IMR-90 (cell line): ENCODE measurements at regions not wholly inside any gene's neighbourhood (a gene's known extent, or its start where the extent isn't known, plus 50 kb on each side); places are given as distances from the start of the nearest gene placed in this dataset.

ENCODE experiments used
- ATAC-seq: fragments of 200-7000 bp; cut with Tn5 transposase; 2 replicates; pipeline ENCODE4 v1.9.1; 2020; ENCODE audit warnings: low read depth, mild to moderate bottlenecking, moderate library complexity
- BruUV-seq: library from RNA; stranded (reverse); fragments of 400-500 nt; replicated peaks from 2 replicates; lab custom pipeline; 2021; lab: Mats Ljungman, UMichigan
- CTCF ChIA-PET: fragments of 300-600 bp; formaldehyde crosslinking; extraction: SDS; loops from one replicate; lab custom pipeline; 2021; ENCODE audit warnings: antibody characterized with exemption; lab: Yijun Ruan, JAX
- POLR2A ChIA-PET: fragments of 300-600 bp; sonication (Branson Sonifier 250); formaldehyde crosslinking; loops from one replicate; lab custom pipeline; 2022; ENCODE audit warnings: antibody characterized with exemption; ENCODE audit not compliant: unreplicated experiment; lab: Charles Lee
- DNase-seq: peaks from one replicate; pipeline ENCODE4 v3.0.0; 2013
- H2AFZ ChIP-seq: replicated peaks from 2 replicates; pipeline ENCODE3; 2013; ENCODE audit warnings: low read length, mild to moderate bottlenecking; ENCODE audit not compliant: poor library complexity
- H2AK5ac ChIP-seq: 2 replicates; pipeline ENCODE4 v1.6.1; 2013; ENCODE audit warnings: low read depth, low read length, inconsistent platforms
- H2AK9ac ChIP-seq: replicated peaks from 2 replicates; pipeline ENCODE3; 2013; ENCODE audit warnings: mild to moderate bottlenecking, low read depth, low read length, moderate library complexity; ENCODE audit not compliant: poor library complexity
- H2BK120ac ChIP-seq: 2 replicates; pipeline ENCODE4 v1.6.1; 2013; ENCODE audit warnings: low read depth, low read length, inconsistent platforms
- H2BK15ac ChIP-seq: 3 replicates; pipeline ENCODE4 v1.6.1; 2013; ENCODE audit warnings: low read depth, low read length, inconsistent platforms
- H2BK20ac ChIP-seq: 2 replicates; pipeline ENCODE4 v1.6.1; 2013; ENCODE audit warnings: low read depth, mild to moderate bottlenecking, inconsistent platforms, low read length, moderate library complexity
- H2BK5ac ChIP-seq: 2 replicates; pipeline ENCODE4 v1.6.1; 2013; ENCODE audit warnings: mild to moderate bottlenecking, low read depth, low read length, inconsistent platforms; ENCODE audit not compliant: poor library complexity, severe bottlenecking
- H3K14ac ChIP-seq: replicated peaks from 2 replicates; pipeline ENCODE4 v1.6.1; 2013; ENCODE audit warnings: low read depth, low read length, inconsistent platforms
- H3K18ac ChIP-seq: 2 replicates; pipeline ENCODE4 v1.6.1; 2013; ENCODE audit warnings: low read depth, low read length, control low read depth
- H3K23ac ChIP-seq: 2 replicates; pipeline ENCODE4 v1.6.1; 2013; ENCODE audit warnings: low read depth, low read length, inconsistent platforms
- H3K27ac ChIP-seq: 2 replicates; pipeline ENCODE4 v1.5.1; 2013; ENCODE audit warnings: mild to moderate bottlenecking, control low read depth, low read length; ENCODE audit not compliant: insufficient read depth
- H3K27me3 ChIP-seq: 2 replicates; pipeline ENCODE4 v1.6.1; 2013; ENCODE audit warnings: low read length; ENCODE audit not compliant: control insufficient read depth, insufficient read depth
- H3K36me3 ChIP-seq: 2 replicates; pipeline ENCODE4 v1.6.1; 2013; ENCODE audit warnings: low read length, mixed read lengths; ENCODE audit not compliant: control insufficient read depth, insufficient read depth
- H3K4ac ChIP-seq: 2 replicates; pipeline ENCODE4 v1.6.1; 2013; ENCODE audit warnings: low read depth, low read length, inconsistent platforms
- H3K4me1 ChIP-seq: 2 replicates; pipeline ENCODE4 v1.6.1; 2013; ENCODE audit warnings: low read length, mixed read lengths; ENCODE audit not compliant: control insufficient read depth, insufficient read depth
- H3K4me2 ChIP-seq: 2 replicates; pipeline ENCODE4 v1.6.1; 2013; ENCODE audit warnings: low read depth, mild to moderate bottlenecking, control low read depth, low read length, moderate library complexity
- H3K4me3 ChIP-seq: 2 replicates; pipeline ENCODE4 v1.5.1; 2013; ENCODE audit warnings: low read depth, mild to moderate bottlenecking, control low read depth, low read length, moderate library complexity; ENCODE audit not compliant: insufficient read depth
- H3K56ac ChIP-seq: 2 replicates; pipeline ENCODE4 v1.6.1; 2013; ENCODE audit warnings: low read length, inconsistent platforms; ENCODE audit not compliant: insufficient read depth; ENCODE audit errors: extremely low read depth
- H3K79me1 ChIP-seq, 2 experiments: 2 replicates each; pipeline ENCODE4 v1.6.1; 2013; ENCODE audit warnings: low read length in 2 of 2, inconsistent platforms in 1 of 2, low read depth in 1 of 2
- H3K9ac ChIP-seq: 2 replicates; pipeline ENCODE4 v1.6.1; 2013; ENCODE audit warnings: low read depth, low read length, control low read depth
- H3K9me1 ChIP-seq: 2 replicates; pipeline ENCODE4 v1.6.1; 2013; ENCODE audit warnings: low read length, inconsistent platforms; ENCODE audit not compliant: insufficient read depth
- H3K9me3 ChIP-seq: 2 replicates; pipeline ENCODE4 v1.6.1; 2013; ENCODE audit warnings: low read length; ENCODE audit not compliant: control insufficient read depth, insufficient read depth
- H4K20me1 ChIP-seq: 2 replicates; pipeline ENCODE4 v1.6.1; 2013; ENCODE audit warnings: low read length, inconsistent platforms; ENCODE audit not compliant: insufficient read depth
- H4K5ac ChIP-seq: 2 replicates; pipeline ENCODE4 v1.6.1; 2013; ENCODE audit warnings: mild to moderate bottlenecking, low read depth, low read length, control low read depth
- H4K8ac ChIP-seq, 2 experiments: 2 replicates each; pipeline ENCODE4 v1.6.1; 2013; ENCODE audit warnings: low read depth in 2 of 2, low read length in 2 of 2, control low read depth in 1 of 2, inconsistent platforms in 1 of 2
- H4K91ac ChIP-seq: 2 replicates; pipeline ENCODE4 v1.6.1; 2013; ENCODE audit warnings: low read depth, low read length, inconsistent platforms; ENCODE audit not compliant: insufficient read depth
- BHLHE40 ChIP-seq: fragments of 150-350 bp; IDR thresholded peaks from 2 replicates; pipeline ENCODE4 v1.6.1; 2016; ENCODE audit warnings: mild to moderate bottlenecking, low read depth, low read length
- CEBPB ChIP-seq: IDR thresholded peaks from 2 replicates; pipeline ENCODE4 v1.6.1; 2012; ENCODE audit warnings: low read depth, low read length, improper control_type of control experiment
- CHD1 ChIP-seq: IDR thresholded peaks from 2 replicates; pipeline ENCODE4 v1.6.1; 2012; ENCODE audit warnings: low read depth, low read length, improper control_type of control experiment
- FOS ChIP-seq: fragments of 150-350 bp; IDR thresholded peaks from 2 replicates; pipeline ENCODE4 v1.6.1; 2016; ENCODE audit warnings: low read depth, low read length
- MAFK ChIP-seq: IDR thresholded peaks from 2 replicates; pipeline ENCODE4 v1.6.1; 2012; ENCODE audit warnings: low read depth, low read length, improper control_type of control experiment
- MAZ ChIP-seq: IDR thresholded peaks from 2 replicates; pipeline ENCODE4 v1.6.1; 2012; ENCODE audit warnings: low read depth, mild to moderate bottlenecking, low read length, improper control_type of control experiment, moderate library complexity, borderline replicate concordance
- NFE2L2 ChIP-seq: fragments of 150-350 bp; IDR thresholded peaks from 2 replicates; pipeline ENCODE4 v1.6.1; 2016; ENCODE audit warnings: low read depth, mild to moderate bottlenecking, low read length
- POLR2A ChIP-seq: IDR thresholded peaks from 2 replicates; pipeline ENCODE4 v1.6.1; 2012; ENCODE audit warnings: mild to moderate bottlenecking, low read depth, low read length
- RAD21 ChIP-seq: IDR thresholded peaks from 2 replicates; pipeline ENCODE4 v1.6.1; 2012; ENCODE audit warnings: low read length, improper control_type of control experiment
- RCOR1 ChIP-seq: IDR thresholded peaks from 2 replicates; pipeline ENCODE4 v1.6.1; 2012; ENCODE audit warnings: mild to moderate bottlenecking, low read length, improper control_type of control experiment; ENCODE audit not compliant: insufficient replicate concordance
- RFX5 ChIP-seq: IDR thresholded peaks from 2 replicates; pipeline ENCODE4 v1.8.0; 2012; ENCODE audit warnings: low read depth, mild to moderate bottlenecking, low read length, moderate library complexity
- SMC3 ChIP-seq: fragments of 150-350 bp; IDR thresholded peaks from 2 replicates; pipeline ENCODE4 v1.6.1; 2016; ENCODE audit warnings: low read depth, mild to moderate bottlenecking, antibody characterized with exemption, low read length, moderate library complexity
- WGBS, 2 experiments: methylation state at CpG; one replicate each; pipeline versions ENCODE4 v1.1.5 to v1.1.7; 2013; ENCODE audit warnings: missing lambda C conversion rate in 2 of 2; ENCODE audit not compliant: insufficient read length in 1 of 2; ENCODE audit errors: extremely low coverage in 2 of 2; 5-methylcytosine and 5-hydroxymethylcytosine counted together
- dilution Hi-C: fragments of 300-500 bp; cut with HindIII; formaldehyde crosslinking; loops from one replicate; pipeline ENCODE4 v1.14.3; 2018; ENCODE audit warnings: low sequenced_read_pairs; ENCODE audit not compliant: unreplicated experiment
- in situ Hi-C: fragments of 300-500 bp; cut with MboI; formaldehyde crosslinking; loops from 3 replicates; pipeline ENCODE4 v1.14.3; 2019; ENCODE audit warnings: low sequenced_read_pairs, inconsistent platforms, mixed read lengths
- intact Hi-C: fragments of 100-400 bp; cut with micrococcal nuclease; formaldehyde crosslinking; loops from 2 replicates; pipeline ENCODE4 v1.10.0; 2022
- TF ChIP-seq, protein P1 (sequence below): conservative IDR thresholded peaks from 2 replicates; pipeline ENCODE4 v1.5.1; 2012; ENCODE audit warnings: mild to moderate bottlenecking, low read depth, low read length, improper control_type of control experiment
- TF ChIP-seq, protein P2 (sequence below): fragments of 150-350 bp; IDR thresholded peaks from 2 replicates; pipeline ENCODE4 v1.6.1; 2016; ENCODE audit warnings: low read depth, mild to moderate bottlenecking, low read length, moderate library complexity, borderline replicate concordance
- TF ChIP-seq, protein P3 (sequence below): fragments of 150-350 bp; IDR thresholded peaks from 2 replicates; pipeline ENCODE4 v1.6.1; 2017; ENCODE audit warnings: mild to moderate bottlenecking, antibody characterized with exemption, low read length, low read depth

DNA sequence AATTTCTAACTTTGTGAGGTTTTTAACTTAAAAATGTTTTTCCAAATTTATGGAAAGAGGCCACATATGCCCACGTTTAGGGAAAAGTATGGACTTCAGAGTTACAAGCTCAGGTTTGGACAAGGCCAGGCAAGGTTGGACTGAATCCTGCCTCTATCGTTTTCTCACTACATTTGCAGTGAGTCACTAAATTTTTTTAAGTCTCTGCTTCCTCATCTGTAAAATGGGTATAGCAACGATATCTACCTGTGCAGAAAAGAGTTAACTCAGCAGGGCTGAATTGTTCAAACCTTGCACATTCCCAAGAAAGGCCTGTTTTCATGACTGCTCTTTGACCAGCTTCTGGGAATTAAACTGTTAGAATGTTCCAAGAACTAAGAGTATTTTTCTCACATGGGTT, 159.1 kb downstream of the LTN1 start:
- BruUV-seq, result no TSS peak
- CTCF ChIA-PET, result no interaction called here
- WGBS, 2 experiments, result no CpG with 5 or more reads among the region's 3 CpGs

More for the DNA sequence above, 159.1 kb downstream of the LTN1 start:
- H3K27me3 ChIP-seq, result no peaks in the 10 kb centered on the region
- no peak overlapping the region for H4K91ac ChIP-seq
- no peak overlapping the region for H2BK20ac ChIP-seq
- no peak for DNase-seq
- H3K9me3 ChIP-seq, result no peaks in the 10 kb centered on the region
- peaks cover 3% of the 10 kb centered on the region for H3K4me1 ChIP-seq
- no peak overlapping the region for H3K4me3 ChIP-seq
- dilution Hi-C loops (no loop called here), in situ Hi-C loops (no loop called here), intact Hi-C loops (no loop called here)
- no peak overlapping the region for H2BK15ac ChIP-seq
- H2AK9ac ChIP-seq, result no peak overlapping the region
- no peak overlapping the region for H2BK120ac ChIP-seq
- H2AK5ac ChIP-seq, result no peak overlapping the region
- no peak overlapping the region for H2BK5ac ChIP-seq
- H3K4ac ChIP-seq, result no peak overlapping the region
- no peaks in the 10 kb centered on the region for H3K9me1 ChIP-seq
- H3K56ac ChIP-seq, result no peak overlapping the region
- no peaks in the 10 kb centered on the region for H3K79me1 ChIP-seq
- no peak overlapping the region for H4K5ac ChIP-seq
- no peaks in the 10 kb centered on the region for H4K20me1 ChIP-seq
- TF ChIP-seq MAFK, result no peak
- TF ChIP-seq CHD1, result no peak
- TF ChIP-seq, protein P1, sequence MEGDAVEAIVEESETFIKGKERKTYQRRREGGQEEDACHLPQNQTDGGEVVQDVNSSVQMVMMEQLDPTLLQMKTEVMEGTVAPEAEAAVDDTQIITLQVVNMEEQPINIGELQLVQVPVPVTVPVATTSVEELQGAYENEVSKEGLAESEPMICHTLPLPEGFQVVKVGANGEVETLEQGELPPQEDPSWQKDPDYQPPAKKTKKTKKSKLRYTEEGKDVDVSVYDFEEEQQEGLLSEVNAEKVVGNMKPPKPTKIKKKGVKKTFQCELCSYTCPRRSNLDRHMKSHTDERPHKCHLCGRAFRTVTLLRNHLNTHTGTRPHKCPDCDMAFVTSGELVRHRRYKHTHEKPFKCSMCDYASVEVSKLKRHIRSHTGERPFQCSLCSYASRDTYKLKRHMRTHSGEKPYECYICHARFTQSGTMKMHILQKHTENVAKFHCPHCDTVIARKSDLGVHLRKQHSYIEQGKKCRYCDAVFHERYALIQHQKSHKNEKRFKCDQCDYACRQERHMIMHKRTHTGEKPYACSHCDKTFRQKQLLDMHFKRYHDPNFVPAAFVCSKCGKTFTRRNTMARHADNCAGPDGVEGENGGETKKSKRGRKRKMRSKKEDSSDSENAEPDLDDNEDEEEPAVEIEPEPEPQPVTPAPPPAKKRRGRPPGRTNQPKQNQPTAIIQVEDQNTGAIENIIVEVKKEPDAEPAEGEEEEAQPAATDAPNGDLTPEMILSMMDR, result no peak
- TF ChIP-seq RFX5, result no peak
- no peak for TF ChIP-seq POLR2A
- TF ChIP-seq BHLHE40, result no peak
- no peak for TF ChIP-seq RCOR1
- TF ChIP-seq SMC3, result no peak
- no peak for TF ChIP-seq FOS
- TF ChIP-seq, protein P2, sequence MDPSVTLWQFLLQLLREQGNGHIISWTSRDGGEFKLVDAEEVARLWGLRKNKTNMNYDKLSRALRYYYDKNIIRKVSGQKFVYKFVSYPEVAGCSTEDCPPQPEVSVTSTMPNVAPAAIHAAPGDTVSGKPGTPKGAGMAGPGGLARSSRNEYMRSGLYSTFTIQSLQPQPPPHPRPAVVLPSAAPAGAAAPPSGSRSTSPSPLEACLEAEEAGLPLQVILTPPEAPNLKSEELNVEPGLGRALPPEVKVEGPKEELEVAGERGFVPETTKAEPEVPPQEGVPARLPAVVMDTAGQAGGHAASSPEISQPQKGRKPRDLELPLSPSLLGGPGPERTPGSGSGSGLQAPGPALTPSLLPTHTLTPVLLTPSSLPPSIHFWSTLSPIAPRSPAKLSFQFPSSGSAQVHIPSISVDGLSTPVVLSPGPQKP, result no peak
- TF ChIP-seq NFE2L2, result no peak
- no peak for TF ChIP-seq MAZ
- TF ChIP-seq CEBPB, result no peak
- TF ChIP-seq, protein P3, sequence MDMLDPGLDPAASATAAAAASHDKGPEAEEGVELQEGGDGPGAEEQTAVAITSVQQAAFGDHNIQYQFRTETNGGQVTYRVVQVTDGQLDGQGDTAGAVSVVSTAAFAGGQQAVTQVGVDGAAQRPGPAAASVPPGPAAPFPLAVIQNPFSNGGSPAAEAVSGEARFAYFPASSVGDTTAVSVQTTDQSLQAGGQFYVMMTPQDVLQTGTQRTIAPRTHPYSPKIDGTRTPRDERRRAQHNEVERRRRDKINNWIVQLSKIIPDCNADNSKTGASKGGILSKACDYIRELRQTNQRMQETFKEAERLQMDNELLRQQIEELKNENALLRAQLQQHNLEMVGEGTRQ, result no peak
- TF ChIP-seq RAD21, result no peak
- no peak overlapping the region for H3K27ac ChIP-seq
- H2AFZ ChIP-seq, result no peak overlapping the region
- H3K18ac ChIP-seq, result no peak overlapping the region
- no peak overlapping the region for H3K4me2 ChIP-seq
- no peak overlapping the region for H3K23ac ChIP-seq
- H4K8ac ChIP-seq, result no peak overlapping the region
- POLR2A ChIA-PET, result no interaction called here
- no peak overlapping the region for H3K14ac ChIP-seq
- H3K9ac ChIP-seq, result no peak overlapping the region
- H3K36me3 ChIP-seq, result no peaks in the 10 kb centered on the region
- ATAC-seq, result no peak
